HL-60 (cell line): ENCODE measurements at regions not wholly inside any gene's neighbourhood (a gene's known extent, or its start where the extent isn't known, plus 50 kb on each side); places are given as distances from the start of the nearest gene placed in this dataset.
"Not testable (repeated sequence)": the region's sequence is repeated elsewhere in the genome, so short reads cannot be mapped to it uniquely, and the experiment has no call there.

Experiments used
- DNase-seq, 2 experiments: peaks; one replicate each; pipeline ENCODE4 v3.0.0-alpha.2; 2010 to 2020; ENCODE audit warnings: low read depth in 1 of 2, low spot score in 1 of 2
- H3K27ac ChIP-seq: fragments of 250-450 bp; sonication (Bioruptor Pico); replicated peaks from 2 replicates; pipeline ENCODE4 v1.5.1; 2020; ENCODE audit warnings: mild to moderate bottlenecking, moderate library complexity
- H3K27me3 ChIP-seq: fragments of 250-450 bp; sonication (Bioruptor Pico); 2 replicates; pipeline ENCODE4 v1.5.1; 2021; ENCODE audit warnings: mild to moderate bottlenecking, moderate library complexity; ENCODE audit not compliant: insufficient read depth, poor library complexity, severe bottlenecking
- H3K4me3 ChIP-seq: replicated peaks from 2 replicates; pipeline ENCODE4 v1.5.1; 2011; ENCODE audit warnings: mild to moderate bottlenecking, control low read depth, low read length; ENCODE audit not compliant: insufficient read depth
- GABPA ChIP-seq: IDR thresholded peaks from 2 replicates; pipeline ENCODE4 v1.6.1; 2012; ENCODE audit warnings: low read depth
- POLR2AphosphoS5 ChIP-seq: IDR thresholded peaks from 2 replicates; pipeline ENCODE4 v1.6.1; 2012; ENCODE audit warnings: low read depth
- SPI1 ChIP-seq: IDR thresholded peaks from 2 replicates; pipeline ENCODE4 v1.6.1; 2012; ENCODE audit warnings: low read depth, mild to moderate bottlenecking, borderline replicate concordance
- TF ChIP-seq, protein P1 (sequence below): IDR thresholded peaks from one replicate; pipeline ENCODE4 v1.5.1; 2011; ENCODE audit warnings: low read length, control low read depth, inconsistent platforms; ENCODE audit not compliant: insufficient read depth
- TF ChIP-seq, protein P2 (sequence below): IDR thresholded peaks from 2 replicates; pipeline ENCODE4 v1.6.1; 2012; ENCODE audit warnings: low read depth; ENCODE audit not compliant: insufficient replicate concordance

- TF ChIP-seq, protein P1, sequence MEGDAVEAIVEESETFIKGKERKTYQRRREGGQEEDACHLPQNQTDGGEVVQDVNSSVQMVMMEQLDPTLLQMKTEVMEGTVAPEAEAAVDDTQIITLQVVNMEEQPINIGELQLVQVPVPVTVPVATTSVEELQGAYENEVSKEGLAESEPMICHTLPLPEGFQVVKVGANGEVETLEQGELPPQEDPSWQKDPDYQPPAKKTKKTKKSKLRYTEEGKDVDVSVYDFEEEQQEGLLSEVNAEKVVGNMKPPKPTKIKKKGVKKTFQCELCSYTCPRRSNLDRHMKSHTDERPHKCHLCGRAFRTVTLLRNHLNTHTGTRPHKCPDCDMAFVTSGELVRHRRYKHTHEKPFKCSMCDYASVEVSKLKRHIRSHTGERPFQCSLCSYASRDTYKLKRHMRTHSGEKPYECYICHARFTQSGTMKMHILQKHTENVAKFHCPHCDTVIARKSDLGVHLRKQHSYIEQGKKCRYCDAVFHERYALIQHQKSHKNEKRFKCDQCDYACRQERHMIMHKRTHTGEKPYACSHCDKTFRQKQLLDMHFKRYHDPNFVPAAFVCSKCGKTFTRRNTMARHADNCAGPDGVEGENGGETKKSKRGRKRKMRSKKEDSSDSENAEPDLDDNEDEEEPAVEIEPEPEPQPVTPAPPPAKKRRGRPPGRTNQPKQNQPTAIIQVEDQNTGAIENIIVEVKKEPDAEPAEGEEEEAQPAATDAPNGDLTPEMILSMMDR, result no peak
- TF ChIP-seq GABPA, result no peak
- no peak for TF ChIP-seq POLR2AphosphoS5
- no peak for TF ChIP-seq SPI1
- TF ChIP-seq, protein P2, sequence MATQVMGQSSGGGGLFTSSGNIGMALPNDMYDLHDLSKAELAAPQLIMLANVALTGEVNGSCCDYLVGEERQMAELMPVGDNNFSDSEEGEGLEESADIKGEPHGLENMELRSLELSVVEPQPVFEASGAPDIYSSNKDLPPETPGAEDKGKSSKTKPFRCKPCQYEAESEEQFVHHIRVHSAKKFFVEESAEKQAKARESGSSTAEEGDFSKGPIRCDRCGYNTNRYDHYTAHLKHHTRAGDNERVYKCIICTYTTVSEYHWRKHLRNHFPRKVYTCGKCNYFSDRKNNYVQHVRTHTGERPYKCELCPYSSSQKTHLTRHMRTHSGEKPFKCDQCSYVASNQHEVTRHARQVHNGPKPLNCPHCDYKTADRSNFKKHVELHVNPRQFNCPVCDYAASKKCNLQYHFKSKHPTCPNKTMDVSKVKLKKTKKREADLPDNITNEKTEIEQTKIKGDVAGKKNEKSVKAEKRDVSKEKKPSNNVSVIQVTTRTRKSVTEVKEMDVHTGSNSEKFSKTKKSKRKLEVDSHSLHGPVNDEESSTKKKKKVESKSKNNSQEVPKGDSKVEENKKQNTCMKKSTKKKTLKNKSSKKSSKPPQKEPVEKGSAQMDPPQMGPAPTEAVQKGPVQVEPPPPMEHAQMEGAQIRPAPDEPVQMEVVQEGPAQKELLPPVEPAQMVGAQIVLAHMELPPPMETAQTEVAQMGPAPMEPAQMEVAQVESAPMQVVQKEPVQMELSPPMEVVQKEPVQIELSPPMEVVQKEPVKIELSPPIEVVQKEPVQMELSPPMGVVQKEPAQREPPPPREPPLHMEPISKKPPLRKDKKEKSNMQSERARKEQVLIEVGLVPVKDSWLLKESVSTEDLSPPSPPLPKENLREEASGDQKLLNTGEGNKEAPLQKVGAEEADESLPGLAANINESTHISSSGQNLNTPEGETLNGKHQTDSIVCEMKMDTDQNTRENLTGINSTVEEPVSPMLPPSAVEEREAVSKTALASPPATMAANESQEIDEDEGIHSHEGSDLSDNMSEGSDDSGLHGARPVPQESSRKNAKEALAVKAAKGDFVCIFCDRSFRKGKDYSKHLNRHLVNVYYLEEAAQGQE, result no peak
- no peak overlapping the region for H3K4me3 ChIP-seq
- DNase-seq, result no peak
- no peaks in the 10 kb centered on the region for H3K27me3 ChIP-seq
- H3K27ac ChIP-seq, result no peak overlapping the region
These were observed 221.5 kb upstream of the KLF14 start for GRCh38 chr7:130955565-130955919.

DNA sequence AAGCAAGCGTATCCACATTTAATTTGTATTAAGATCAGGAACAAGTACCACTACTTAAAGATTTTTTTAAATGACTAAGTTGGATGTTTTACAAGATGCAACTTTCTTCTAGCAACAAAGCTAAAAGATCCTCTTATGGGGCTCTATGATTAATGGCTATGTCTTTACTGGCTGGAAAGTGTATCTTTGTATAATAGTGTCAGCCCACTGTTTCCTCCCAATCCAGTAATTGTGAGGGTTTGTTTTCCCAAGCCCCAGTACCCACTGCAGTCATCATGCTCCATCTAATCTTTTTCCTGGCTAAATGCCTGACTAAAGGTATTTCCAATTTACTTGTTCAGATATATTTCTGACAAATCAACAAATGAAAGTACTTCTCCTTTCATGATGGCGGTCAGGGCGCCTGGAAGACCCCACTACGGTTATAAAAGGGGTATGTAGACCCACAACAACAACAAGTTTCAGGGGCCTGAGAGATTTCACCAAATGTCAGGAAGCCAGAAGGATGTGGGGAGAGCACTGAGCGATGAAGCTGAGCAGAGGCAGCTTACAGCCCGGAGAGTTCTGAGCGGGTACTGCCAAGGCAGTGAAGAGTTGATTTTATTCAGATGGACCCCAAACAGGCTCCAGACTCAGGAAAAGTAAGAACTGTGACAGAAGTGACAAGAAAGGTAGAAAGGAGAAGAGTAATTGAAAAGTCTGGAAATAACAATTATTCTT, 222.6 kb upstream of the KLF14 start:
- TF ChIP-seq, protein P1, result no peak
- no peak for TF ChIP-seq SPI1
- no peaks in the 10 kb centered on the region for H3K27me3 ChIP-seq
- no peak for DNase-seq
- H3K27ac ChIP-seq, result no peak overlapping the region
- no peak overlapping the region for H3K4me3 ChIP-seq

DNA sequence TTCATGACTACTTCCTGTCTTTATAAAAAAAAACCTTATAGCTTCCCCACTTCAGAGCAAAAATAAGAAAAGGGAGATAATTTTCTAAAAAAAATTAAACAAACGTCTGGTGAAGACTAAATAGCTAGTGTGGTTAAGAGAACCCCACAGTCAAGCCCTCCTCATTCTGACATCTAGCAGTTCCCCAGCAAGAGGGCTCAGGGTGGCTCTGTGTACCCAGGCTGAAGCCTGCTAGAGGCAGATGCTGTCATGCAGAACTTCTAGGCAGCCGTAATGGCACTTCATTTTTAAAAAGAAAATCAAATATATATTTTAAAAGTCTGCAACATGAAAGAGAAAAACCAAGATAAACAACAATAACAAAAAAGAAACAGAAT, 223.1 kb upstream of the KLF14 start:
- H3K4me3 ChIP-seq, result no peak overlapping the region

DNA sequence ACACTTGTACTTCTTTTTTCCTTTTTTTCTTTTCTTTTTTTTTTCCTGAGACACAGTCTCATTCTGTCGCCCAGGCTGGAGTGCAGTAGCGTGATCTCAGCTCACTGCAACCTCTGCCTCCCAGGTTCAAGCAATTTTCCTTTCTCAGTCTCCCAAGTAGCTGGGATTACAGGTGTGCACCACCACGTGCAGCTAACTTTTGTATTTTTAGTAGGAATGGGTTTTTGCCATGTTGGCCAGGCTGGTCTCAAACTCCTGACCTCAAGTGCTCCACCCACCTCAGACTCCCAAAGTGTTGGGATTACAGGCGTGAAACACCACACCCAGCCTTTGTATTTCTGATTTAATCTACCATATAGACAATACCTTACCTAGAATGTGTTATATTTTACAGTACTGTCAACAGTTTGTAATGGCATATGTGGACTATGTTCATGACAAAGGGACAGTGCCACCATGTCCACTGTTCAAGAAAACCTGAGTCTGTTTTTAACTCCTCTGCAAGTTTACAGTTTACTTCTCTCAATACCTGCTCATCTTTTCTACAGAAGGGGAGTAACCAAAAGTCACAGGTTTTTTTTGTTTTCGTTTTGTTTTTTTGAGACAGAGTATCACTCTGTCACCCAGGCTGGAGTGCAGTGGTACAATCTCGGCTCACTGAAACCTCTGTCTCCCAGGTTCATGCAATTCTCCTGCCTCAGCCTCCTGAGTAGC, 223.9 kb upstream of the KLF14 start:
- H3K27ac ChIP-seq, DNase-seq, H3K27me3 ChIP-seq, H3K4me3 ChIP-seq: not testable (repeated sequence)

More for the DNA sequence above, 223.1 kb upstream of the KLF14 start:
- no peak overlapping the region for H3K27ac ChIP-seq
- TF ChIP-seq, protein P2, result no peak
- TF ChIP-seq GABPA (no peak), SPI1 (no peak), POLR2AphosphoS5 (no peak)
- TF ChIP-seq, protein P1, result no peak
- DNase-seq, result no peak
- H3K27me3 ChIP-seq, result no peaks in the 10 kb centered on the region
